ENCODE measurements at regions not wholly inside any gene's neighbourhood (a gene's known extent, or its start where the extent isn't known, plus 50 kb on each side); places are given as distances from the start of the nearest gene placed in this dataset.

- TF ChIP-seq CTCF (IDR thresholded peaks at IDR 0.05; ENCODE audit: insufficient read depth, low read length): no peak
- no peak for TF ChIP-seq SPI1 (IDR thresholded peaks at IDR 0.05; ENCODE audit: borderline replicate concordance, low read depth)
Measured at GRCh38 chr7:25830215-25830614, 321.8 kb upstream of the NFE2L3 start.

Measured in HL-60 (cell line).